SK-N-SH (cell line): ENCODE measurements at regions not wholly inside any gene's neighbourhood (a gene's known extent, or its start where the extent isn't known, plus 50 kb on each side); places are given as distances from the start of the nearest gene placed in this dataset.

Source experiments
- CTCF ChIA-PET: fragments of 300-600, 350-600 bp; formaldehyde crosslinking; extraction: SDS; loops from one replicate; lab custom pipeline; 2021; lab: Yijun Ruan, JAX
- POLR2A ChIA-PET: fragments of 350-600 bp; sonication (Branson Sonifier 250); formaldehyde crosslinking; extraction: SDS; loops from one replicate; lab custom pipeline; 2020; ENCODE audit warnings: antibody characterized with exemption, inconsistent platforms; lab: Yijun Ruan, JAX
- DNase-seq: peaks from one replicate; pipeline ENCODE4 v3.0.0; 2012
- H2AFZ ChIP-seq: fragments of 200-600 bp; sonication (generic); 2 replicates; pipeline ENCODE4 v1.8.1; 2016; ENCODE audit warnings: antibody characterized with exemption, mild to moderate bottlenecking, low read depth
- H3F3A ChIP-seq: fragments of 200-600 bp; sonication (generic); replicated peaks from 2 replicates; pipeline ENCODE3; 2016; ENCODE audit warnings: antibody characterized with exemption, mild to moderate bottlenecking; ENCODE audit not compliant: insufficient read depth
- H3K27ac ChIP-seq, 2 experiments: fragments of 200-500 bp in 1 of 2; fragments of 200-600 bp in 1 of 2; sonication (Bioruptor generic) in 1 of 2; sonication (generic), shearing (Covaris generic) in 1 of 2; 2 replicates each; pipeline versions ENCODE4 v1.5.1 to v1.6.1; 2014 to 2016; ENCODE audit warnings: low read depth in 2 of 2, inconsistent platforms in 1 of 2, low read length in 1 of 2, mild to moderate bottlenecking in 1 of 2, mixed read lengths in 1 of 2
- H3K27me3 ChIP-seq: fragments of 200-600 bp; sonication (generic), shearing (Covaris generic); 2 replicates; pipeline ENCODE4 v1.6.1; 2016; ENCODE audit warnings: mixed run types; ENCODE audit not compliant: insufficient read depth
- H3K36me3 ChIP-seq, 2 experiments: fragments of 200-500 bp in 1 of 2; fragments of 200-600 bp in 1 of 2; sonication (Bioruptor generic) in 1 of 2; sonication (generic) in 1 of 2; replicated peaks in 1 of 2; 2 replicates each; pipeline versions ENCODE3 to v1.5.1; 2014 to 2016; ENCODE audit warnings: low read length in 1 of 2, mild to moderate bottlenecking in 1 of 2; ENCODE audit not compliant: insufficient read depth in 2 of 2, control insufficient read depth in 1 of 2
- H3K4me1 ChIP-seq, 2 experiments: fragments of 200-500 bp in 1 of 2; fragments of 200-600 bp in 1 of 2; sonication (Bioruptor generic) in 1 of 2; sonication (generic), shearing (Covaris generic) in 1 of 2; 2 replicates each; pipeline versions ENCODE4 v1.5.1 to v1.6.1; 2014 to 2016; ENCODE audit warnings: low read depth in 1 of 2, low read length in 1 of 2, mixed run types in 1 of 2; ENCODE audit not compliant: insufficient read depth in 2 of 2, control insufficient read depth in 1 of 2
- H3K4me2 ChIP-seq: fragments of 200-600 bp; sonication (generic), shearing (Covaris generic); 2 replicates; pipeline ENCODE4 v1.6.1; 2017; ENCODE audit warnings: mixed run types
- H3K4me3 ChIP-seq, 2 experiments: fragments of 200-500 bp in 1 of 2; fragments of 200-600 bp in 1 of 2; sonication (Bioruptor generic) in 1 of 2; sonication (generic), shearing (Covaris generic) in 1 of 2; 2 replicates each; pipeline versions ENCODE4 v1.5.1 to v1.8.1; 2014 to 2016; ENCODE audit warnings: low read depth in 2 of 2, inconsistent platforms in 1 of 2, low read length in 1 of 2, mild to moderate bottlenecking in 1 of 2, mixed read lengths in 1 of 2, moderate library complexity in 1 of 2
- H3K79me2 ChIP-seq: fragments of 200-600 bp; sonication (generic); 2 replicates; pipeline ENCODE4 v1.8.1; 2017; ENCODE audit warnings: mild to moderate bottlenecking; ENCODE audit not compliant: insufficient read depth
- H3K9ac ChIP-seq: fragments of 200-600 bp; sonication (generic); 2 replicates; pipeline ENCODE4 v1.6.1; 2017; ENCODE audit warnings: mixed run types
- H3K9me2 ChIP-seq: fragments of 200-600 bp; sonication (generic); 2 replicates; pipeline ENCODE4 v1.6.1; 2017; ENCODE audit warnings: mixed run types
- H3K9me3 ChIP-seq: fragments of 200-600 bp; sonication (generic); 2 replicates; pipeline ENCODE4 v1.6.1; 2017; ENCODE audit warnings: mixed run types, mild to moderate bottlenecking, moderate library complexity
- H4K20me1 ChIP-seq: fragments of 200-600 bp; sonication (generic); 2 replicates; pipeline ENCODE4 v1.6.1; 2017; ENCODE audit warnings: mild to moderate bottlenecking, mixed run types; ENCODE audit not compliant: insufficient read depth
- CHD2 ChIP-seq: fragments of 150-350 bp; IDR thresholded peaks from 2 replicates; pipeline ENCODE4 v1.6.1; 2018; ENCODE audit warnings: low read length; ENCODE audit not compliant: partially characterized antibody
- ELF1 ChIP-seq: IDR thresholded peaks from 2 replicates; pipeline ENCODE4 v1.4.0; 2012
- EZH2phosphoT487 ChIP-seq: fragments of 200-600 bp; sonication (generic); IDR thresholded peaks from 2 replicates; pipeline ENCODE4 v1.6.1; 2017; ENCODE audit warnings: low read depth, mixed run types, mild to moderate bottlenecking, antibody characterized with exemption, moderate library complexity, borderline replicate concordance
- FOSL2 ChIP-seq: IDR thresholded peaks from 2 replicates; pipeline ENCODE4 v1.4.0; 2012; ENCODE audit warnings: low read depth, mild to moderate bottlenecking, moderate library complexity, borderline replicate concordance
- FOXM1 ChIP-seq: IDR thresholded peaks from 2 replicates; pipeline ENCODE4 v1.4.0; 2012; ENCODE audit warnings: low read depth, mild to moderate bottlenecking
- GATA2 ChIP-seq: sonication (generic); formaldehyde crosslinking; IDR thresholded peaks from 2 replicates; pipeline ENCODE4 v1.5.0; 2020; ENCODE audit warnings: mild to moderate bottlenecking, missing genetic modification reagents
- MAX ChIP-seq: IDR thresholded peaks from 2 replicates; pipeline ENCODE4 v1.4.0; 2012; ENCODE audit warnings: low read depth
- POLR2AphosphoS5 ChIP-seq: IDR thresholded peaks from 2 replicates; pipeline ENCODE4 v1.6.1; 2012; ENCODE audit warnings: low read depth, low read length
- RAD21 ChIP-seq: IDR thresholded peaks from 2 replicates; pipeline ENCODE4 v1.6.1; 2012; ENCODE audit warnings: mild to moderate bottlenecking, low read length
- RFX5 ChIP-seq: IDR thresholded peaks from 2 replicates; pipeline ENCODE4 v1.6.1; 2012; ENCODE audit warnings: mild to moderate bottlenecking, improper control_type of control experiment, low read length
- SIN3A ChIP-seq: IDR thresholded peaks from 2 replicates; pipeline ENCODE4 v1.6.1; 2012; ENCODE audit warnings: low read depth, mild to moderate bottlenecking, low read length, moderate library complexity, borderline replicate concordance
- TAF1 ChIP-seq: IDR thresholded peaks from 2 replicates; pipeline ENCODE4 v1.6.1; 2012; ENCODE audit warnings: low read depth, mild to moderate bottlenecking, low read length, moderate library complexity, borderline replicate concordance
- TCF12 ChIP-seq: IDR thresholded peaks from 2 replicates; pipeline ENCODE4 v1.4.0; 2012
- USF1 ChIP-seq: IDR thresholded peaks from 2 replicates; pipeline ENCODE4 v1.4.0; 2012; ENCODE audit warnings: low read depth, borderline replicate concordance
- YY1 ChIP-seq: IDR thresholded peaks from 2 replicates; pipeline ENCODE4 v1.4.0; 2012; ENCODE audit warnings: low read depth, mild to moderate bottlenecking
- WGBS: methylation state at CpG from one replicate; pipeline ENCODE4 v1.1.6; 2017; ENCODE audit warnings: low lambda C conversion rate; 5-methylcytosine and 5-hydroxymethylcytosine counted together
- TF ChIP-seq, protein P1 (sequence below): fragments of 150-350 bp; IDR thresholded peaks from 2 replicates; pipeline ENCODE4 v1.6.1; 2017; ENCODE audit warnings: antibody characterized with exemption, low read length, low read depth, borderline replicate concordance

- no peak overlapping the region for H3K4me2 ChIP-seq
- CTCF ChIA-PET, result interaction anchor here (0.8 to 9.6 kb wide), 16 partner anchors 9 to 330 kb away, joined by 3 to 99 read pairs (median 10); no protein-coding TSS in a partner anchor
- no peak for DNase-seq
- no peaks in the 10 kb centered on the region for H4K20me1 ChIP-seq
- no peaks in the 10 kb centered on the region for H3K9me2 ChIP-seq
- no peaks in the 10 kb centered on the region for H3K4me1 ChIP-seq
- POLR2A ChIA-PET, result interaction anchor here (1.8 kb wide), 1 partner anchor 132 kb away, joined by 6 read pairs; no protein-coding TSS in a partner anchor
- 0 out of 2 replicates have a peak, but pooled peaks cover 4% of the 10 kb centered on the region for H3K27me3 ChIP-seq
- no peak for TF ChIP-seq ELF1
- no peak for TF ChIP-seq RAD21
- TF ChIP-seq GATA2 (CRISPR knock-in tag), result no peak
- TF ChIP-seq FOXM1, result no peak
- no peak for TF ChIP-seq FOSL2
- TF ChIP-seq, protein P1, sequence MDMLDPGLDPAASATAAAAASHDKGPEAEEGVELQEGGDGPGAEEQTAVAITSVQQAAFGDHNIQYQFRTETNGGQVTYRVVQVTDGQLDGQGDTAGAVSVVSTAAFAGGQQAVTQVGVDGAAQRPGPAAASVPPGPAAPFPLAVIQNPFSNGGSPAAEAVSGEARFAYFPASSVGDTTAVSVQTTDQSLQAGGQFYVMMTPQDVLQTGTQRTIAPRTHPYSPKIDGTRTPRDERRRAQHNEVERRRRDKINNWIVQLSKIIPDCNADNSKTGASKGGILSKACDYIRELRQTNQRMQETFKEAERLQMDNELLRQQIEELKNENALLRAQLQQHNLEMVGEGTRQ, result no peak
- TF ChIP-seq MAX, result no peak
- TF ChIP-seq USF1, result no peak
- TF ChIP-seq CHD2, result no peak
- TF ChIP-seq TCF12, result no peak
- no peak for TF ChIP-seq EZH2phosphoT487
- no peak for TF ChIP-seq TAF1
- no peak for TF ChIP-seq POLR2AphosphoS5
- H2AFZ ChIP-seq, result no peak overlapping the region
- no peak overlapping the region for H3K27ac ChIP-seq
- H3K9ac ChIP-seq, result no peak overlapping the region
- no peaks in the 10 kb centered on the region for H3K79me2 ChIP-seq
- H3F3A ChIP-seq, result no peaks in the 10 kb centered on the region
- H3K4me3 ChIP-seq, result no peak overlapping the region
- H3K9me3 ChIP-seq, result no peaks in the 10 kb centered on the region
- 23% methylated on average over 1 of the region's 1 CpG for WGBS
- H3K36me3 ChIP-seq, result no peaks in the 10 kb centered on the region
Observed at GRCh38 chr22:22752199-22752555, 107.8 kb downstream of the GGTLC2 start.

DNA sequence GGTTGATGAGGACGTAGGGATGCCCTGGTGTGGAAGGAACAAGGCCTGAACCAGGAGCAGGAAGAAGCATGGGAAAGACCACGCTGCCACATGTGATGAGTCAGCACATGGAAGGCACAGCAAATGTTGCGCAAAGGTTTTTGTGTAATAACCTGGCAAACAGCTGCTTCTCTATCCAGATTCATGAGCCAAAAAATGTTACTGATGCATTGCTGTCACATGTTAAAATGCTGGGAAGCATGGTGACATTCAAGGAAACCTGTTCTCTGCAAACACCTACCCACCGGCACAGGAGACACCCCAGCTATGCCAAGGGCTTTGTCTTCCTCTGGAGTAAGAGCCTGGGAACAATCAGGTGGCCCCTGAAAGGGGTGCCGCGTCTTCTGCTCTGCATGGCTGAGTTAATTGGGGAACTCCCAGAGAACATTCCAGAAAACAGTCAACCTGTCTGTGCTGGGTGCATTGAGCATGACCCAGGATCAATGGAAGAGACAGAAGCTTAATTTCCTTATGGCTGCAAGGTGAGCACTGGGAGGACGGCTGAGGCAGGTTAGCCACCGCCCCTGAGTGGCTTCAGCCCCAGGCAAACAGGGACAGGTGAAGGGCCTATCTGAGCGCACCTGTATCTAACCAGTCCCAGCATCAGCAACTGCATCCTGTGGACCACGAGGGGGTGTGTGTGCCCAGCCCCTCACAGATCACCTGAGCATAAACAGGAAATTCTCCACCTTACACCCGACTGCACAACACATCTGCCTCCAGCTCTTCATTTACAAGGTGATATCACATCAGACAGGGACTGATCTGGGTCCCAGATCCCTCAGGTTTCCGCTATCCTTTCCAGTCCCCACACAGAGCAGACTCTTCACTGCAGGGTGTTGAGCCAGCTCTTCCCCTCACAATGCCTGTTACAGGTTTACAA is 108.4 kb downstream of the GGTLC2 start:
- 0 out of 2 replicates have a peak, but pooled peaks cover 4% of the 10 kb centered on the region for H3K27me3 ChIP-seq
- no peak overlapping the region for H3K4me3 ChIP-seq
- no peaks in the 10 kb centered on the region for H4K20me1 ChIP-seq
- no peaks in the 10 kb centered on the region for H3K36me3 ChIP-seq
- no peak overlapping the region for H3K9ac ChIP-seq
- no peaks in the 10 kb centered on the region for H3K4me1 ChIP-seq
- WGBS, result 48% methylated on average over 11 of the region's 12 CpGs
- TF ChIP-seq RFX5 (no peak), TCF12 (no peak), POLR2AphosphoS5 (no peak), YY1 (no peak), SIN3A (no peak)
- no peak overlapping the region for H3K27ac ChIP-seq
- no peak overlapping the region for H3K4me2 ChIP-seq
- H3F3A ChIP-seq, result no peaks in the 10 kb centered on the region
- H2AFZ ChIP-seq, result no peak overlapping the region
- H3K9me3 ChIP-seq, result no peaks in the 10 kb centered on the region
- POLR2A ChIA-PET, result interaction anchor here (1.8 kb wide), 1 partner anchor 131 kb away, joined by 6 read pairs; no protein-coding TSS in a partner anchor
- CTCF ChIA-PET, result interaction anchor here (0.6 to 9.6 kb wide), 53 partner anchors 10 to 376 kb away, joined by 3 to 99 read pairs (median 4); partner anchors contain the start of genes IGLL5 and PRAME
- H3K9me2 ChIP-seq, result no peaks in the 10 kb centered on the region
- no peak for DNase-seq
- H3K79me2 ChIP-seq, result no peaks in the 10 kb centered on the region
